ENCODE measurements at regions not wholly inside any gene's neighbourhood (a gene's known extent, or its start where the extent isn't known, plus 50 kb on each side); places are given as distances from the start of the nearest gene placed in this dataset.

GRCh38 chr2:60292242-60292641, 261.2 kb downstream of the BCL11A start:
- TF ChIP-seq LEF1 (IDR thresholded peaks at IDR 0.05; ENCODE audit: borderline replicate concordance) (no peak), CTBP1 (IDR thresholded peaks at IDR 0.05; ENCODE audit: borderline replicate concordance) (no peak), BHLHE40 (IDR thresholded peaks at IDR 0.05; ENCODE audit: borderline replicate concordance) (no peak), FOXK2 (IDR thresholded peaks at IDR 0.05) (no peak), FOXA1 (IDR thresholded peaks at IDR 0.05) (no peak), HDGF (IDR thresholded peaks at IDR 0.05; ENCODE audit: borderline replicate concordance) (no peak), L3MBTL2 (conservative IDR thresholded peaks at IDR 0.05) (no peak), FOXM1 (IDR thresholded peaks at IDR 0.05; ENCODE audit: borderline replicate concordance) (no peak), SP1 (IDR thresholded peaks at IDR 0.05) (no peak), NFRKB (IDR thresholded peaks at IDR 0.05) (no peak), ZNF384 (IDR thresholded peaks at IDR 0.05) (no peak), ELF4 (IDR thresholded peaks at IDR 0.05) (no peak), PKNOX1 (IDR thresholded peaks at IDR 0.05) (no peak), SUZ12 (IDR thresholded peaks at IDR 0.05) (no peak)

Measured in HEK293T (cell line).